ENCODE measurements at regions not wholly inside any gene's neighbourhood (a gene's known extent, or its start where the extent isn't known, plus 50 kb on each side); places are given as distances from the start of the nearest gene placed in this dataset.

DNA sequence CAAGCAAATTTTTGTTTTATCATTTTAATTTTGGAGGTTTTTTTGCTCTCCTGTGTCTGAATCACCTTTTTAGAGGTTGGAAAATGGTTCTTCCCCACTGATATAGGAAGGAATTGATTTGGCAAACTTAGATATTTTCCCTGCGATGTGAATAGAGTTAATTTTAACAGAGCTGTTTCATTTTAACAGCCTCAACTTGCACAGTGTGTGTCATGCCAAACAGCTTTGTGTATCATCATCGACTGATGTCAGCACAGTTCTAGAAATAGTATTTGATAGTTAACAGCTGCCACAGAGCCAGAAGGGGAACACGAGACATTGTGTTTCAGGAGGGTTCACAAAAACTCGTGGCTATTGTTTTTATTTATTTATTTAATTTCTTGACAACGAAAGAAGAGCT is 243.1 kb upstream of the FOXN3 start:
- TF ChIP-seq SMC3 (conservative IDR thresholded peaks at IDR 0.05; ENCODE audit: poor library complexity): no peak
- TF ChIP-seq EZH2 (IDR thresholded peaks at IDR 0.05; ENCODE audit: borderline replicate concordance, insufficient read depth, low read length, poor library complexity, severe bottlenecking): no peak
- TF ChIP-seq, protein P1, sequence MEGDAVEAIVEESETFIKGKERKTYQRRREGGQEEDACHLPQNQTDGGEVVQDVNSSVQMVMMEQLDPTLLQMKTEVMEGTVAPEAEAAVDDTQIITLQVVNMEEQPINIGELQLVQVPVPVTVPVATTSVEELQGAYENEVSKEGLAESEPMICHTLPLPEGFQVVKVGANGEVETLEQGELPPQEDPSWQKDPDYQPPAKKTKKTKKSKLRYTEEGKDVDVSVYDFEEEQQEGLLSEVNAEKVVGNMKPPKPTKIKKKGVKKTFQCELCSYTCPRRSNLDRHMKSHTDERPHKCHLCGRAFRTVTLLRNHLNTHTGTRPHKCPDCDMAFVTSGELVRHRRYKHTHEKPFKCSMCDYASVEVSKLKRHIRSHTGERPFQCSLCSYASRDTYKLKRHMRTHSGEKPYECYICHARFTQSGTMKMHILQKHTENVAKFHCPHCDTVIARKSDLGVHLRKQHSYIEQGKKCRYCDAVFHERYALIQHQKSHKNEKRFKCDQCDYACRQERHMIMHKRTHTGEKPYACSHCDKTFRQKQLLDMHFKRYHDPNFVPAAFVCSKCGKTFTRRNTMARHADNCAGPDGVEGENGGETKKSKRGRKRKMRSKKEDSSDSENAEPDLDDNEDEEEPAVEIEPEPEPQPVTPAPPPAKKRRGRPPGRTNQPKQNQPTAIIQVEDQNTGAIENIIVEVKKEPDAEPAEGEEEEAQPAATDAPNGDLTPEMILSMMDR (IDR thresholded peaks at IDR 0.05; ENCODE audit: poor library complexity, severe bottlenecking): no peak
- TF ChIP-seq POLR2AphosphoS5 (IDR thresholded peaks at IDR 0.05): no peak
- no peak for TF ChIP-seq EP300 (conservative IDR thresholded peaks at IDR 0.05; ENCODE audit: poor library complexity, severe bottlenecking)
- TF ChIP-seq, protein P2, sequence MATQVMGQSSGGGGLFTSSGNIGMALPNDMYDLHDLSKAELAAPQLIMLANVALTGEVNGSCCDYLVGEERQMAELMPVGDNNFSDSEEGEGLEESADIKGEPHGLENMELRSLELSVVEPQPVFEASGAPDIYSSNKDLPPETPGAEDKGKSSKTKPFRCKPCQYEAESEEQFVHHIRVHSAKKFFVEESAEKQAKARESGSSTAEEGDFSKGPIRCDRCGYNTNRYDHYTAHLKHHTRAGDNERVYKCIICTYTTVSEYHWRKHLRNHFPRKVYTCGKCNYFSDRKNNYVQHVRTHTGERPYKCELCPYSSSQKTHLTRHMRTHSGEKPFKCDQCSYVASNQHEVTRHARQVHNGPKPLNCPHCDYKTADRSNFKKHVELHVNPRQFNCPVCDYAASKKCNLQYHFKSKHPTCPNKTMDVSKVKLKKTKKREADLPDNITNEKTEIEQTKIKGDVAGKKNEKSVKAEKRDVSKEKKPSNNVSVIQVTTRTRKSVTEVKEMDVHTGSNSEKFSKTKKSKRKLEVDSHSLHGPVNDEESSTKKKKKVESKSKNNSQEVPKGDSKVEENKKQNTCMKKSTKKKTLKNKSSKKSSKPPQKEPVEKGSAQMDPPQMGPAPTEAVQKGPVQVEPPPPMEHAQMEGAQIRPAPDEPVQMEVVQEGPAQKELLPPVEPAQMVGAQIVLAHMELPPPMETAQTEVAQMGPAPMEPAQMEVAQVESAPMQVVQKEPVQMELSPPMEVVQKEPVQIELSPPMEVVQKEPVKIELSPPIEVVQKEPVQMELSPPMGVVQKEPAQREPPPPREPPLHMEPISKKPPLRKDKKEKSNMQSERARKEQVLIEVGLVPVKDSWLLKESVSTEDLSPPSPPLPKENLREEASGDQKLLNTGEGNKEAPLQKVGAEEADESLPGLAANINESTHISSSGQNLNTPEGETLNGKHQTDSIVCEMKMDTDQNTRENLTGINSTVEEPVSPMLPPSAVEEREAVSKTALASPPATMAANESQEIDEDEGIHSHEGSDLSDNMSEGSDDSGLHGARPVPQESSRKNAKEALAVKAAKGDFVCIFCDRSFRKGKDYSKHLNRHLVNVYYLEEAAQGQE (IDR thresholded peaks at IDR 0.05; ENCODE audit: borderline replicate concordance): no peak
- no peak for TF ChIP-seq MXI1 (conservative IDR thresholded peaks at IDR 0.05; ENCODE audit: poor library complexity, severe bottlenecking)
- TF ChIP-seq RAD21 (conservative IDR thresholded peaks at IDR 0.05): no peak
- TF ChIP-seq TAF1 (IDR thresholded peaks at IDR 0.05; ENCODE audit: low read depth): no peak

Measured in neural cell (in vitro differentiated cells).